HepG2 (cell line): ENCODE measurements at regions not wholly inside any gene's neighbourhood (a gene's known extent, or its start where the extent isn't known, plus 50 kb on each side); places are given as distances from the start of the nearest gene placed in this dataset.

ENCODE experiments used
- AHDC1 ChIP-seq: sonication (generic); formaldehyde crosslinking; IDR thresholded peaks from 2 replicates; pipeline ENCODE4 v1.5.1; 2020; ENCODE audit warnings: mild to moderate bottlenecking, missing genetic modification reagents, borderline replicate concordance
- ATF5 ChIP-seq: sonication (generic); formaldehyde crosslinking; IDR thresholded peaks from 2 replicates; pipeline ENCODE4 v1.4.0; 2020; ENCODE audit warnings: mild to moderate bottlenecking, low read depth, missing genetic modification reagents
- E2F5 ChIP-seq: sonication (generic); formaldehyde crosslinking; conservative IDR thresholded peaks from 2 replicates; pipeline ENCODE4 v1.4.0; 2020; ENCODE audit warnings: missing genetic modification reagents
- GMEB1 ChIP-seq: sonication (generic); formaldehyde crosslinking; IDR thresholded peaks from 2 replicates; pipeline ENCODE4 v1.5.1; 2020; ENCODE audit warnings: missing genetic modification reagents, mild to moderate bottlenecking, borderline replicate concordance
- HNF1A ChIP-seq, 2 experiments: sonication (generic) in 1 of 2; formaldehyde crosslinking in 1 of 2; IDR thresholded peaks; 2 replicates each; pipeline versions ENCODE4 v1.4.0 to v1.6.1; 2016 to 2020; ENCODE audit warnings: borderline replicate concordance in 1 of 2, low read depth in 1 of 2, mild to moderate bottlenecking in 1 of 2, missing genetic modification reagents in 1 of 2
- MED13 ChIP-seq: sonication (generic); formaldehyde crosslinking; IDR thresholded peaks from 2 replicates; pipeline ENCODE4 v1.5.0; 2020; ENCODE audit warnings: missing genetic modification reagents
- MTF2 ChIP-seq: sonication (generic); formaldehyde crosslinking; IDR thresholded peaks from 2 replicates; pipeline ENCODE4 v1.5.0; 2020; ENCODE audit warnings: missing genetic modification reagents, borderline replicate concordance
- SNAPC5 ChIP-seq: sonication (generic); formaldehyde crosslinking; IDR thresholded peaks from 2 replicates; pipeline ENCODE4 v1.8.1; 2023; ENCODE audit warnings: mild to moderate bottlenecking, missing genetic modification reagents, borderline replicate concordance
- SP5 ChIP-seq: IDR thresholded peaks from 2 replicates; pipeline ENCODE4 v1.6.1; 2016; ENCODE audit warnings: low read depth, borderline replicate concordance
- YEATS2 ChIP-seq: sonication (generic); formaldehyde crosslinking; IDR thresholded peaks from 2 replicates; pipeline ENCODE4 v1.4.0; 2020; ENCODE audit warnings: missing genetic modification reagents, borderline replicate concordance
- ZNF333 ChIP-seq: sonication (generic); formaldehyde crosslinking; IDR thresholded peaks from 2 replicates; pipeline ENCODE4 v1.4.0; 2020; ENCODE audit warnings: mild to moderate bottlenecking, missing genetic modification reagents, borderline replicate concordance
- ZNF878 ChIP-seq: sonication (generic); formaldehyde crosslinking; IDR thresholded peaks from 2 replicates; pipeline ENCODE4 v1.8.1; 2023; ENCODE audit warnings: mild to moderate bottlenecking, missing genetic modification reagents, moderate library complexity

GRCh38 chr12:46483572-46484395 is 111.2 kb upstream of the SLC38A2 start (continued):
- peak; percentile 14; the same call in 1 of the 2 replicates for TF ChIP-seq SP5 (CRISPR knock-in tag)
- no peak for TF ChIP-seq E2F5 (CRISPR knock-in tag)
- peak; percentile 26; the same call in 1 of the 2 replicates for TF ChIP-seq MED13
- no peak for TF ChIP-seq SNAPC5 (CRISPR knock-in tag)
- TF ChIP-seq GMEB1 (CRISPR knock-in tag), result no peak
- TF ChIP-seq ATF5, result no peak
- TF ChIP-seq YEATS2 (CRISPR knock-in tag), result no peak
- TF ChIP-seq MTF2, result no peak
- no peak for TF ChIP-seq ZNF878 (CRISPR knock-in tag)
- peak; percentile 84; the same call in 1 of the 2 replicates for TF ChIP-seq AHDC1 (CRISPR knock-in tag)
- TF ChIP-seq HNF1A (IDR thresholded peaks at IDR 0.05; ENCODE audit: low read depth), result peak; percentile 23; the same call in 1 of the 2 replicates
- peak; percentile 39; the same call in 1 of the 2 replicates for TF ChIP-seq HNF1A (CRISPR knock-in tag; IDR thresholded peaks at IDR 0.05; ENCODE audit: borderline replicate concordance)
- no peak for TF ChIP-seq ZNF333
